Kidney (tissue), 13 donors: ENCODE measurements at regions not wholly inside any gene's neighbourhood (a gene's known extent, or its start where the extent isn't known, plus 50 kb on each side); places are given as distances from the start of the nearest gene placed in this dataset.
"Not testable (repeated sequence)": the region's sequence is repeated elsewhere in the genome, so short reads cannot be mapped to it uniquely, and the experiment has no call there.

ENCODE experiments used
- DNase-seq, 5 donors: peaks; one replicate each; pipeline ENCODE4 v3.0.0-alpha.2; 2013 to 2020
- FAIRE-seq: peaks from 2 replicates; lab custom pipeline; 2012; peaks lifted over from hg19 to GRCh38; lab: Jason Lieb, UNC
- H3K27ac ChIP-seq, 2 donors: one replicate each; pipeline ENCODE4 v1.7.0; 2013; ENCODE audit warnings: low read depth in 2 of 2, low read length in 2 of 2, inconsistent platforms in 1 of 2
- H3K27me3 ChIP-seq: one replicate; pipeline ENCODE4 v1.7.1; 2013; ENCODE audit warnings: low read length, inconsistent platforms; ENCODE audit not compliant: control insufficient read depth, insufficient read depth
- H3K36me3 ChIP-seq, 3 donors: one replicate each; pipeline versions ENCODE4 v1.7.0 to v1.7.1; 2013; ENCODE audit warnings: low read length in 3 of 3, control low read depth in 1 of 3, inconsistent platforms in 1 of 3; ENCODE audit not compliant: insufficient read depth in 3 of 3, control insufficient read depth in 2 of 3
- H3K4me1 ChIP-seq, 3 donors: one replicate each; pipeline versions ENCODE4 v1.7.0 to v1.7.1; 2013; ENCODE audit warnings: low read length in 3 of 3, inconsistent platforms in 1 of 3, low read depth in 1 of 3; ENCODE audit not compliant: control insufficient read depth in 2 of 3, insufficient read depth in 2 of 3
- H3K4me3 ChIP-seq, 3 donors: one replicate each; pipeline versions ENCODE4 v1.7.0 to v1.8.1; 2013; ENCODE audit warnings: low read length in 3 of 3, control low read depth in 1 of 3, inconsistent platforms in 1 of 3
- H3K9ac ChIP-seq, 3 donors: one replicate each; pipeline versions ENCODE4 v1.7.0 to v1.7.1; 2013; ENCODE audit warnings: low read length in 3 of 3, control low read depth in 1 of 3, inconsistent platforms in 1 of 3
- H3K9me3 ChIP-seq, 3 donors: one replicate each; pipeline versions ENCODE4 v1.7.0 to v1.7.1; 2013; ENCODE audit warnings: low read length in 3 of 3, control low read depth in 1 of 3, inconsistent platforms in 1 of 3; ENCODE audit not compliant: control insufficient read depth in 2 of 3, insufficient read depth in 1 of 3
- CTCF ChIP-seq: IDR thresholded peaks from 3 replicates; pipeline ENCODE4 v1.5.1; 2012; ENCODE audit warnings: mild to moderate bottlenecking, moderate library complexity, borderline replicate concordance; ENCODE audit not compliant: insufficient read depth; ENCODE audit errors: extremely low read depth
- intact Hi-C: fragments of 100-400 bp; cut with DNase I; formaldehyde crosslinking; loops from one replicate; pipeline ENCODE4 v1.11.1; 2022
- donor health status: control.
- donor health status: control.
- donor health status: control.
- donor health status: control.
- donor health status: control.
- donor health status: DM: yes; HTN: yes; CAD: no.
- donor health status: Normal renal cell carcinoma (clear cell type).

- H3K9ac ChIP-seq: no peak overlapping the region
- no peak overlapping the region for H3K4me3 ChIP-seq
- H3K4me1 ChIP-seq: no peaks in the 10 kb centered on the region
- no peaks in the 10 kb centered on the region for H3K36me3 ChIP-seq
- no peak for FAIRE-seq
- DNase-seq: no peak
- H3K27ac ChIP-seq: no peak overlapping the region
- H3K9me3 ChIP-seq: no peaks in the 10 kb centered on the region
- H3K27me3 ChIP-seq: no peaks in the 10 kb centered on the region
- intact Hi-C loops: no loop called here
- TF ChIP-seq CTCF: no peak
Observed at GRCh38 chr3:144502402-144502801, 530.8 kb downstream of the DIPK2A start.

GRCh38 chr3:144506375-144506774 is 534.8 kb downstream of the DIPK2A start:
- intact Hi-C loops, H3K4me1 ChIP-seq, H3K9ac ChIP-seq, H3K27ac ChIP-seq, H3K36me3 ChIP-seq, H3K4me3 ChIP-seq, DNase-seq, FAIRE-seq, H3K9me3 ChIP-seq, H3K27me3 ChIP-seq: not testable (repeated sequence)

GRCh38 chr3:144511346-144511745 is 539.7 kb downstream of the DIPK2A start:
- intact Hi-C loops: no loop called here
- FAIRE-seq: no peak

GRCh38 chr3:144516026-144516425 is 544.4 kb downstream of the DIPK2A start:
- Histone ChIP-seq H3K9ac (no peak overlapping the region), H3K27me3 (no peaks in the 10 kb centered on the region), H3K4me3 (no peak overlapping the region), H3K36me3 (no peaks in the 10 kb centered on the region), H3K9me3 (no peaks in the 10 kb centered on the region), H3K27ac (no peak overlapping the region), H3K4me1 (no peaks in the 10 kb centered on the region)
- intact Hi-C loops: no loop called here
- TF ChIP-seq CTCF: no peak
- FAIRE-seq: no peak
- DNase-seq: no peak

More at GRCh38 chr3:144511346-144511745, 539.7 kb downstream of the DIPK2A start:
- Histone ChIP-seq H3K4me1 (no peaks in the 10 kb centered on the region), H3K4me3 (no peak overlapping the region), H3K27ac (no peak overlapping the region), H3K9me3 (no peaks in the 10 kb centered on the region), H3K36me3 (no peaks in the 10 kb centered on the region), H3K9ac (no peak overlapping the region), H3K27me3 (no peaks in the 10 kb centered on the region)
- no peak for TF ChIP-seq CTCF
- DNase-seq: no peak
